Epidermal melanocyte (primary cell): ENCODE measurements at regions not wholly inside any gene's neighbourhood (a gene's known extent, or its start where the extent isn't known, plus 50 kb on each side); places are given as distances from the start of the nearest gene placed in this dataset.
"Not testable (repeated sequence)": the region's sequence is repeated elsewhere in the genome, so short reads cannot be mapped to it uniquely, and the experiment has no call there.

Experiments used
- DNase-seq: peaks from one replicate; pipeline ENCODE4 v3.0.0; 2011; ENCODE audit warnings: low spot score; ENCODE audit not compliant: insufficient read length

GRCh38 chr10:21150166-21150565 lies 253.1 kb upstream of the NEBL start:
- no peak for DNase-seq

DNA sequence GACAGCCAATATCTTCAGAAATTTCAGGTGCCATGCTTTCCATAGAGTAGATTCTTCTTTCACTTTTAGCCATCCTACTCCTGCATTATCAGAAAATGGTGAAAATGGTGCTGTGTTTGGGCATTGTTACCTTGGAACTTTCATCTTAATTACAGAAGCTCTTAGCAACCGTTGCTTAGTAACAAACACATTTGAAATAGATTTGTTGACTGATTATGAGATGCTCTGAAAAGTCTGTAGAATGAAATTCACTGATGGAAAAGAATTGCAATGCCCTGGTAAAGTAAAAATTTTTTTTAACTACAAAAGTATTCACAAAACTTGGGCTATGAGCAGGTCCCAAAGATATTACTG lies 249.3 kb upstream of the NEBL start:
- no peak for DNase-seq

GRCh38 chr10:21145751-21146435 lies 248.8 kb upstream of the NEBL start:
- no peak for DNase-seq

DNA sequence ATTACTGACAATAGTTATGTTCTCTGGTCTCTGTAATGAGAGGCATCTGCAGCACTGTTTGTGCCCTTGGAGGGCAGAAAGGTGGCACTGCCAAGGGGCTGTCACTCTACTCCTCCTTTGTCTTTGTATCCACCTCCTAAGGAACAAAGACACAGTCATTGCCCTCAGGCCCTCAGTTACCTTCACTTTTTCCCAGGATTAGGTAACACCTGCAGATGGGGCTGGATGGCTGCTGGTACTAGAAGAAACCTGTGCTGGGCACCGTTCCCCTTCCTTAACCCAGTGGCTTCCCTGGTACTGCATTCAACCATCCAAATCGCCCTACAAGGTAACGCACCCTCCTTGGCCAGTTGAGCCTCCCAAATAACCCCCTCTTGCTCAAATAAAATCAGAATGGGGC lies 246.9 kb upstream of the NEBL start:
- no peak for DNase-seq

GRCh38 chr10:21141946-21142492 lies 244.9 kb upstream of the NEBL start:
- DNase-seq: no peak

GRCh38 chr10:21138769-21139340 lies 241.7 kb upstream of the NEBL start:
- no peak for DNase-seq

DNA sequence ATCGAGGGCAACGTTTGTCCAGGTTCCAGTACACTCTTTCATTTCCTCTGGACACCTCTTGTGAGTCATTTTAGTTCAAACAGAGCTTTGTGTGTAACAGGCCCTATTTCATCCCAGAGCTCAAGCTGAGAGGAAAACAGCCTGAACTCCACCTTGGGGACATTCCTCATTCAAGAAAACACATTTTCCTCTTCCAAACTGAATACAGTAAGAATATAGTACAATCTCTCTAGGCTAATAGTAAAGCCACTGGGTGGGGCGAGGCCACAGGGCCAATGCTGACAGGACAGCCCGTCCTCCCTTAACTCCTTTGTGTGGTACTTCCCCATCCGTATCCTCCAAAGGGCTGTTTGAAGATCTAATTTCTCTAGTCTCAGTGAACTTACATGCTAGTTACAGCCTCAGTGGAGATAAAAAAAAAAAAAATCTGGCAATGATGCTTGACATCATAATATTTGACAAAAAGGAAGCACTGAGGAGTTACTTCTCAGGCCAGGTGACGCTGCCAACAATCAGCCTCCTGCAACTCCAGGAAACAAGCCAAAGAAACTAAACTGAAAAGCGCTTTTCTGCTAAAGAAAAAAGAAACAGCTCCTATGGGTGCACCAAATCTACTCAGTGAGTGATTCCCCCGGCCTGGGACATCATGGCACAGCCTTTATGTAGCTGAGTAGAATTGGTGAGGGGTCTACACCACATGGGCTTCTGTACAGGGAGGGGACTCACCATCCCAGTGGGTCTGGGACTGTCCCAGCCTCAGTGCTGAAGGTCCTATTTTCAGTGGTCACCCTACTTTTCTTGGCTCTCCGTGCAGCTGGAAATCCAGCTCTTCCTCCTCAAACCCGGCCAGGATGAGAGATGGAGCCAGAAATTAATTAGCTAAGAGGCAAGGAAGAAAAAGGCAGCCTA lies 238.2 kb upstream of the NEBL start:
- DNase-seq: no peak

DNA sequence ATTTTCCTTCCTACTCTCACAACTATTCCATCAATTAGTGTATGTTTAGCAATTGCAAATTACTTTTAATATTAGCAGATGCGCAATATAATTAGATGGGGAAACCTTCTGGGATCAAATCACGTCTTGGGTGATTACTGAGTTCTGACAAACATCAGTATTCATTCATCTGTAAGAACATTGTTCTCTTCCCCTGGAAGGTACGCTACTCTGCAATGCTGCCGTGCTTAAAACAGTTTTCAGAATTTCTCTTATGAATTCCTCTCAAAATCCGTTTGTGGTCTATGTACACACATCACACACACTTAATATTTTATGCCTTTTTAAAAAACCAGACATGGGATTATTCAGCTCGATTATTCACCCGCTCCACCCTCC lies 237.5 kb upstream of the NEBL start:
- no peak for DNase-seq

DNA sequence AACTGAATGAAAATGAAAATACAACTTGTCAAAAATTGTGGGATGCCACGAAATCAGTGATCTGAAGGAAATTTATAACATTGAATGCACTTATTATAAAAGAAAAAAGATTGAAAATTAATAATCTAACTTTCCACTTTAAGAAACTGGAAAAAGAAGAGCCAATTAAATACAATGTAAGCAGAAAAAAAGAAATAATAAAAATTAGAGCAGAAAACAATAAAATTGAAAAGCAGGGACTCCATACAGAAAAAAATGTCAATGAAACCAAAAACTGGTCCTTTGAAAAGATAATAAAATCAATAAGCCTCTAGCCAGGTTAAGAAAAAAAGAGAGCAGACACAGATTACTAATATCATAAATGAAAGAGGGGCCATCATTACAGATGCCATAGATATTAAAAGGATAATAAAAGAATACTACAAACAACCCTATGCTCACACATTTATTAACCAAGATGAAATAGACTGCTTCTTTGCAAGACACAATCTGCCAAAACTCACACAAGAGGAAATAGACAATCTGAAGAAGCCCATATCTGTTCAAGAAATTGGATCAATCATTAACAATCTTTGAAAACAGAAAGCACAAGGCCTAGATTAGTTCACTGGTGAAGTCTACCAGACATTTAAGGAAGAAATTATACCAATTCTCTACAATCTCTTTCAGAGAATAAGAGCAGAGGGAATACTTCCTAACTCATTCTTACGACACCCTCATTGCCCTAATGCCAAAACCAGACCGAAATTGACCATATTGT lies 233.8 kb upstream of the NEBL start:
- no peak for DNase-seq

GRCh38 chr10:21130108-21130507 lies 233.0 kb upstream of the NEBL start:
- DNase-seq: no peak

DNA sequence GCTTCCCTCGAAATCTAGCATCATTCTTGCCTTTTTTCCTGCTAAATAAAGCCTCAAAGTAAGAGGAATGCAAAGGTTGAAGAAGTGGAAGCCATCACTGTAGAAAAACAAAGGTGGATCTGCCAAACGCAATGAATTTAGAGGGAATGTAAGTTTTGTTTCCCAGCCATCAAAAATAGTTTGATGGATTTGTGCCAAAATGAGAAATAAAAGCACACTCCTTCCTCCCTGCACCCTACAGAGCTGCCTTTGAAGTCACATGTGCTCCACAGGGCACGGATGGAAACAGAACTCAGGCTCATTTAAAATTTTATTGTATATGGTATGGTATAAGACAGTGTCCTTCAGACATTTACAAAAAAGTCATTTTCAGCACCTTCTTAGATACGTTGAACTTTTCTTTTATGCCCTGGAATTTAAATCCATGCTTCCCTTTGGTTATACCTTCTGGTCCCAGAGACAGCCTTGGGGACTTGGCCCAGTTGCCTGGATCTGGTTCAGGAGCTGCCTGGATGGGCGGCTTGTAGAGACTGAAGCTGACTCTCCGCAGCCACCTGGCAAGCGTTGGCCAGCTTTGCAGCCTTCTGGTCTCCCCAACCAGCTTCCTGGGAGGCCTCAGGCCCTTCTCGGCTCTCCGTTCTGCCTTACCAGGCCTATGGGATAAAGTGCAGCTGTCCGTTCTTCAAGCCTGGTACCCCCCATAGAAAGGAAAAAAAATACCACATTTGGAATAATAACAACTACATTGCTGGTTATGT lies 228.5 kb upstream of the NEBL start:
- no peak for DNase-seq

DNA sequence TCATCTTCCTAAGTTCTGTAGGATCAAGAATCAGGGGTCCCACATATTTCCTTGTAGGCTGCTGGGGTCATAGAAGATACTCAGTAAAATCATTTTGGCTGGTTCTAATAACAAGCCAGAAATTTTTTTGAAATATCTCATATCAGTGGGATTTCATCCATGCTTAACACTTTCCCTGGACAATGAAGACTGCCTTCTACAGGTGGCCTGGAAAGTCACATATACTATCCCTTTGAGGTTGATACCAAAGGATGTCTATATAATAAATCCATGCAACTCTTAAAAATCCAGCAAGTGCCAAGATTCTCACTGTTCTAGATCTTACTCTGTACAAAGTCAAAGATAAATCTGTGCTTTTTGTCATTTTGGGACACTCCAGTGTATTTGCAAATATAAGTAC lies 225.8 kb upstream of the NEBL start:
- DNase-seq: no peak

- not testable (repeated sequence) for DNase-seq
Measured at GRCh38 chr10:21121822-21122221, 224.7 kb upstream of the NEBL start.

DNA sequence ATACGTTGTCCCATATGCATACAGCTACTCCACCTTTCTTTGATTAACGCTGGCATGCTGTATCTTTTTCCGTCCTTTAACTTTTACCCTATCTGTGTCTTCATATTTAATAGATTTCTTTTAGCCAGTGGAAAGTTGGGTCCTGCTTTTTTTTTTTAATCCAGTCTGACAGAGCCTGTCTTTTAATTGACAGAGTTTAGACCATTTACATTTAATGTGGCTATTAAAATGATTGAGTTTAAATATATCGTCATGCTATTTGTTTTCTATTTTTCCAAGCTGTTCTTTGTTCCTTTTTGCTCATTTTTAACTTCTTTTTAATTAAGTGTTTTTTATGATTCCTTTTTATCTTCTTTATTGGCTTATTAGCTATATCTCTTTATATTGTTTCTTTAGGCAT lies 217.6 kb upstream of the NEBL start:
- DNase-seq: no peak

- DNase-seq: no peak
Measured at GRCh38 chr10:21110358-21110757, 213.2 kb upstream of the NEBL start.

- not testable (repeated sequence) for DNase-seq
Measured at GRCh38 chr10:21106931-21107330, 209.8 kb upstream of the NEBL start.

- DNase-seq: not testable (repeated sequence)
Measured at GRCh38 chr10:21105331-21105730, 208.2 kb upstream of the NEBL start.

DNA sequence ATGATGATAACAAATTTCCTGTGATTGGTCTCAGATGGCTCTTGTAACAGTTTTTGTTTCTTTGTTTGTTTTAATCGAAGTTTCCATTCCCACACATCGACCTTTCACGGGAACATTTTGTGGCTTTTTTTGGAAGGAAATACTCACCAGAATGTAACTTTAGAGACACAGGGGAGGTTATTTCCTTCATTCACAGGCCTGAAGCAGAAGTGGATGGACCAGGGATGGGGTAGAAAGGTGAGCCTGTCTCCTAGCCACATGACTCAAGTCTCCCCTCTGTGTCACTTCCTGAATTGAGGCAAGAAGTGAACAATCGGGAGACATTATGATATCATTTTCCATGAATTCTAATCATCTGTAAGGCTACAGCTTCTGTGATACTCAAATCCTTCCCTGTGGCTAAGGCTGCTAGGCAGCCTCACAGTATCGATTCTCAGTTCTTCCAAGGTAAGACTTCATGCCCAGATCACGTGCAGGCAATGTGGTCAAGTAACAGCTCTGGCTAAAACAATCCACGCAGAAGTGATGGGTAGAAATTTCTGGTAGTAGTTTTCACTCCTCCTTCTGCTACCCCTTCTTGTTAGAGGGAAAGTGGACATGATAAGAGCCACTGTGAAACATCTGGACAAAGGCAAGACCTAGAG lies 203.9 kb upstream of the NEBL start:
- DNase-seq: no peak

- no peak for DNase-seq
Measured at GRCh38 chr10:21100190-21100589, 203.1 kb upstream of the NEBL start.
